NCI-H1105 (cell line): ENCODE measurements at regions not wholly inside any gene's neighbourhood (a gene's known extent, or its start where the extent isn't known, plus 50 kb on each side); places are given as distances from the start of the nearest gene placed in this dataset.
"Not testable (repeated sequence)": the region's sequence is repeated elsewhere in the genome, so short reads cannot be mapped to it uniquely, and the experiment has no call there.

Source experiments
- DNase-seq: peaks from one replicate; lab custom pipeline; 2025; lab: John Stamatoyannopoulos, UW

GRCh38 chr11:57047610-57048009, 58.9 kb downstream of the OR5AK2 start:
- no peak for DNase-seq

GRCh38 chr11:57049749-57050148, 61.0 kb downstream of the OR5AK2 start:
- no peak for DNase-seq

- DNase-seq, result no peak
Measured at GRCh38 chr11:57054817-57055216, 66.1 kb downstream of the OR5AK2 start.

GRCh38 chr11:57055744-57056143, 67.0 kb downstream of the OR5AK2 start:
- DNase-seq, result no peak

GRCh38 chr11:57056735-57057134, 68.0 kb downstream of the OR5AK2 start:
- no peak for DNase-seq

GRCh38 chr11:57057561-57057960, 68.8 kb downstream of the OR5AK2 start:
- DNase-seq, result no peak

GRCh38 chr11:57062957-57063356, 74.2 kb downstream of the OR5AK2 start:
- DNase-seq, result not testable (repeated sequence)

GRCh38 chr11:57069942-57070341, 81.2 kb downstream of the OR5AK2 start:
- no peak for DNase-seq

- no peak for DNase-seq
Measured at GRCh38 chr11:57071829-57072228, 83.1 kb downstream of the OR5AK2 start.

- no peak for DNase-seq
Measured at GRCh38 chr11:57072640-57073039, 83.9 kb downstream of the OR5AK2 start.

- no peak for DNase-seq
Measured at GRCh38 chr11:57073128-57073527, 84.4 kb downstream of the OR5AK2 start.

- no peak for DNase-seq
Measured at GRCh38 chr11:57081356-57081755, 92.6 kb downstream of the OR5AK2 start.

- DNase-seq, result no peak
Measured at GRCh38 chr11:57082125-57082524, 93.4 kb downstream of the OR5AK2 start.

- DNase-seq, result no peak
Measured at GRCh38 chr11:57083641-57084385, 95.1 kb downstream of the OR5AK2 start.

- DNase-seq, result no peak
Measured at GRCh38 chr11:57085611-57086010, 96.1 kb upstream of the LRRC55 start.

GRCh38 chr11:57087991-57088390, 93.8 kb upstream of the LRRC55 start:
- no peak for DNase-seq

- no peak for DNase-seq
Measured at GRCh38 chr11:57092028-57092698, 89.6 kb upstream of the LRRC55 start.

- no peak for DNase-seq
Measured at GRCh38 chr11:57094181-57094935, 87.4 kb upstream of the LRRC55 start.

GRCh38 chr11:57095417-57095816, 86.3 kb upstream of the LRRC55 start:
- no peak for DNase-seq

GRCh38 chr11:57095896-57096295, 85.9 kb upstream of the LRRC55 start:
- no peak for DNase-seq

GRCh38 chr11:57097149-57097548, 84.6 kb upstream of the LRRC55 start:
- DNase-seq, result no peak

- DNase-seq, result no peak
Measured at GRCh38 chr11:57098191-57098590, 83.6 kb upstream of the LRRC55 start.
